HEK293 (cell line): ENCODE measurements at regions not wholly inside any gene's neighbourhood (a gene's known extent, or its start where the extent isn't known, plus 50 kb on each side); places are given as distances from the start of the nearest gene placed in this dataset.

ENCODE experiments used
- IKZF3 ChIP-seq: fragments of 450-650 bp; IDR thresholded peaks from 2 replicates; pipeline ENCODE4 v1.5.0; 2018; ENCODE audit warnings: missing biosample characterization, mild to moderate bottlenecking, missing genetic modification characterization, moderate library complexity
- REPIN1 ChIP-seq: fragments of 450-650 bp; formaldehyde crosslinking; IDR thresholded peaks from 2 replicates; pipeline ENCODE4 v1.5.1; 2017; ENCODE audit warnings: missing biosample characterization, missing genetic modification characterization, low read depth
- ZBTB7A ChIP-seq: fragments of 450-650 bp; formaldehyde crosslinking; IDR thresholded peaks from 2 replicates; pipeline ENCODE4 v1.5.1; 2016; ENCODE audit warnings: low read depth, missing biosample characterization, missing genetic modification characterization
- ZNF121 ChIP-seq: fragments of 450-650 bp; formaldehyde crosslinking; IDR thresholded peaks from 2 replicates; pipeline ENCODE4 v1.5.1; 2016; ENCODE audit warnings: missing biosample characterization, missing genetic modification characterization
- ZNF140 ChIP-seq: fragments of 450-650 bp; formaldehyde crosslinking; IDR thresholded peaks from 2 replicates; pipeline ENCODE4 v1.5.1; 2016; ENCODE audit warnings: missing biosample characterization, missing genetic modification characterization
- ZNF214 ChIP-seq: fragments of 450-650 bp; formaldehyde crosslinking; IDR thresholded peaks from 2 replicates; pipeline ENCODE4 v1.5.1; 2017; ENCODE audit warnings: missing biosample characterization, mild to moderate bottlenecking, missing genetic modification characterization, borderline replicate concordance
- ZNF23 ChIP-seq: fragments of 450-650 bp; formaldehyde crosslinking; IDR thresholded peaks from 2 replicates; pipeline ENCODE4 v1.5.1; 2016; ENCODE audit warnings: missing biosample characterization, missing genetic modification characterization, borderline replicate concordance
- ZNF529 ChIP-seq: fragments of 450-650 bp; formaldehyde crosslinking; IDR thresholded peaks from 2 replicates; pipeline ENCODE4 v1.5.1; 2017; ENCODE audit warnings: missing genetic modification characterization, missing biosample characterization; ENCODE audit not compliant: insufficient replicate concordance
- TF ChIP-seq, protein P1 (sequence below): fragments of 450-650 bp; formaldehyde crosslinking; IDR thresholded peaks from 2 replicates; pipeline ENCODE4 v1.5.1; 2016; ENCODE audit warnings: missing biosample characterization, missing genetic modification characterization, low read depth
- TF ChIP-seq, protein P2 (sequence below): fragments of 450-650 bp; formaldehyde crosslinking; IDR thresholded peaks from 2 replicates; pipeline ENCODE4 v1.5.1; 2016; ENCODE audit warnings: missing biosample characterization, missing genetic modification characterization
- TF ChIP-seq, protein P3 (sequence below): fragments of 450-650 bp; formaldehyde crosslinking; IDR thresholded peaks from 2 replicates; pipeline ENCODE4 v1.5.1; 2016; ENCODE audit warnings: missing biosample characterization, missing genetic modification characterization, low read depth

DNA sequence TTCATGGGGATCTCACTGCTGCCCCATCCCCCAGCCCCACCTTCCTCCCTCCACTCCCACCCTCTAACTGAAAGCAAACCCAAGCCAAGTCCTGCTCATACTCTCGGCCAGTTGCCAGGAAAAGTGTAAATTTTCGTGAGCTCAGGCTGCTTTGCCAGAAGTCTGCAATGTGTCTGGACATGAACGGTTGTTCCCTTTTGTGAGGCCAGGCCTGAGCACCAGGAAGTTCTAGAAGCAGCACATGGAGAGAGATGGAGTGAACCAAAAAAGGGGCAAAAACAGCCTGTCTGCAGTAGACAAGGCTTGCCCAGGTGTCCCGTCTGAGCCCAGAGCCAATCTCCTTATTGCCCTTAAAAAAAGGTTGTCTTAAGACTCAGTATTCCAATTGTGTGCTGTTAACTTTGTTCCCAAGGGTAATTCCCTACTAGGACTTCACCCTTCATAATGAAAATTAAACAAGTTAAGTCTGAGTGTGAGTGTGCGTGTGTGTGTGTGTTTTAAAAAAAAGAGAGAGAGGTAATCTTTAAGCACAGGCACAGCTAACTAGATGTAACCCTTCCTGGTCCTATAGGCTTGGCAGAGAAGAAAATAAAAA lies 247.1 kb downstream of the BCL11A start:
- TF ChIP-seq, protein P1, sequence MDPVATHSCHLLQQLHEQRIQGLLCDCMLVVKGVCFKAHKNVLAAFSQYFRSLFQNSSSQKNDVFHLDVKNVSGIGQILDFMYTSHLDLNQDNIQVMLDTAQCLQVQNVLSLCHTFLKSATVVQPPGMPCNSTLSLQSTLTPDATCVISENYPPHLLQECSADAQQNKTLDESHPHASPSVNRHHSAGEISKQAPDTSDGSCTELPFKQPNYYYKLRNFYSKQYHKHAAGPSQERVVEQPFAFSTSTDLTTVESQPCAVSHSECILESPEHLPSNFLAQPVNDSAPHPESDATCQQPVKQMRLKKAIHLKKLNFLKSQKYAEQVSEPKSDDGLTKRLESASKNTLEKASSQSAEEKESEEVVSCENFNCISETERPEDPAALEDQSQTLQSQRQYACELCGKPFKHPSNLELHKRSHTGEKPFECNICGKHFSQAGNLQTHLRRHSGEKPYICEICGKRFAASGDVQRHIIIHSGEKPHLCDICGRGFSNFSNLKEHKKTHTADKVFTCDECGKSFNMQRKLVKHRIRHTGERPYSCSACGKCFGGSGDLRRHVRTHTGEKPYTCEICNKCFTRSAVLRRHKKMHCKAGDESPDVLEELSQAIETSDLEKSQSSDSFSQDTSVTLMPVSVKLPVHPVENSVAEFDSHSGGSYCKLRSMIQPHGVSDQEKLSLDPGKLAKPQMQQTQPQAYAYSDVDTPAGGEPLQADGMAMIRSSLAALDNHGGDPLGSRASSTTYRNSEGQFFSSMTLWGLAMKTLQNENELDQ (tag by site-specific recombination): no peak
- TF ChIP-seq, protein P2, sequence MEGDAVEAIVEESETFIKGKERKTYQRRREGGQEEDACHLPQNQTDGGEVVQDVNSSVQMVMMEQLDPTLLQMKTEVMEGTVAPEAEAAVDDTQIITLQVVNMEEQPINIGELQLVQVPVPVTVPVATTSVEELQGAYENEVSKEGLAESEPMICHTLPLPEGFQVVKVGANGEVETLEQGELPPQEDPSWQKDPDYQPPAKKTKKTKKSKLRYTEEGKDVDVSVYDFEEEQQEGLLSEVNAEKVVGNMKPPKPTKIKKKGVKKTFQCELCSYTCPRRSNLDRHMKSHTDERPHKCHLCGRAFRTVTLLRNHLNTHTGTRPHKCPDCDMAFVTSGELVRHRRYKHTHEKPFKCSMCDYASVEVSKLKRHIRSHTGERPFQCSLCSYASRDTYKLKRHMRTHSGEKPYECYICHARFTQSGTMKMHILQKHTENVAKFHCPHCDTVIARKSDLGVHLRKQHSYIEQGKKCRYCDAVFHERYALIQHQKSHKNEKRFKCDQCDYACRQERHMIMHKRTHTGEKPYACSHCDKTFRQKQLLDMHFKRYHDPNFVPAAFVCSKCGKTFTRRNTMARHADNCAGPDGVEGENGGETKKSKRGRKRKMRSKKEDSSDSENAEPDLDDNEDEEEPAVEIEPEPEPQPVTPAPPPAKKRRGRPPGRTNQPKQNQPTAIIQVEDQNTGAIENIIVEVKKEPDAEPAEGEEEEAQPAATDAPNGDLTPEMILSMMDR (tag by site-specific recombination): no peak
- no peak for TF ChIP-seq ZNF529
- TF ChIP-seq IKZF3 (tag by site-specific recombination): no peak
- TF ChIP-seq, protein P3, sequence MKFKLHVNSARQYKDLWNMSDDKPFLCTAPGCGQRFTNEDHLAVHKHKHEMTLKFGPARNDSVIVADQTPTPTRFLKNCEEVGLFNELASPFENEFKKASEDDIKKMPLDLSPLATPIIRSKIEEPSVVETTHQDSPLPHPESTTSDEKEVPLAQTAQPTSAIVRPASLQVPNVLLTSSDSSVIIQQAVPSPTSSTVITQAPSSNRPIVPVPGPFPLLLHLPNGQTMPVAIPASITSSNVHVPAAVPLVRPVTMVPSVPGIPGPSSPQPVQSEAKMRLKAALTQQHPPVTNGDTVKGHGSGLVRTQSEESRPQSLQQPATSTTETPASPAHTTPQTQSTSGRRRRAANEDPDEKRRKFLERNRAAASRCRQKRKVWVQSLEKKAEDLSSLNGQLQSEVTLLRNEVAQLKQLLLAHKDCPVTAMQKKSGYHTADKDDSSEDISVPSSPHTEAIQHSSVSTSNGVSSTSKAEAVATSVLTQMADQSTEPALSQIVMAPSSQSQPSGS (tag by site-specific recombination): no peak
- TF ChIP-seq ZBTB7A (tag by site-specific recombination): no peak
- no peak for TF ChIP-seq ZNF121 (tag by site-specific recombination)
- no peak for TF ChIP-seq REPIN1 (tag by site-specific recombination)
- TF ChIP-seq ZNF140: no peak
- TF ChIP-seq ZNF23 (tag by site-specific recombination): no peak
- TF ChIP-seq ZNF214 (tag by site-specific recombination): no peak
